H9 (cell line): ENCODE measurements at regions not wholly inside any gene's neighbourhood (a gene's known extent, or its start where the extent isn't known, plus 50 kb on each side); places are given as distances from the start of the nearest gene placed in this dataset.

ENCODE experiments used
- DNase-seq: peaks from one replicate; pipeline ENCODE4 v3.0.0-alpha.2; 2017
- H2AFZ ChIP-seq: one replicate; pipeline ENCODE4 v1.6.1; 2013; ENCODE audit warnings: mild to moderate bottlenecking, low read length, control low read depth, moderate library complexity
- H2AK5ac ChIP-seq: 2 replicates; pipeline ENCODE4 v1.6.1; 2013; ENCODE audit warnings: low read length, control low read depth, mixed read lengths; ENCODE audit not compliant: insufficient read length
- H2BK120ac ChIP-seq: one replicate; pipeline ENCODE4 v1.6.1; 2013; ENCODE audit warnings: low read depth, mild to moderate bottlenecking, low read length, control low read depth, inconsistent platforms; ENCODE audit not compliant: poor library complexity, severe bottlenecking
- H2BK12ac ChIP-seq: 2 replicates; pipeline ENCODE4 v1.6.1; 2013; ENCODE audit warnings: low read length, control low read depth, mixed read lengths, low read depth; ENCODE audit not compliant: insufficient read length
- H2BK15ac ChIP-seq: 2 replicates; pipeline ENCODE4 v1.6.1; 2013; ENCODE audit warnings: low read depth, low read length, control low read depth
- H2BK20ac ChIP-seq: one replicate; pipeline ENCODE4 v1.6.1; 2013; ENCODE audit warnings: low read depth, mild to moderate bottlenecking, low read length, control low read depth, inconsistent platforms; ENCODE audit not compliant: poor library complexity, severe bottlenecking
- H2BK5ac ChIP-seq: 2 replicates; pipeline ENCODE4 v1.6.1; 2013; ENCODE audit warnings: low read length, control low read depth, mixed read lengths; ENCODE audit not compliant: insufficient read length
- H3K14ac ChIP-seq: 2 replicates; pipeline ENCODE4 v1.6.1; 2013; ENCODE audit warnings: low read length, control low read depth; ENCODE audit not compliant: insufficient read depth
- H3K18ac ChIP-seq: 2 replicates; pipeline ENCODE4 v1.6.1; 2013; ENCODE audit warnings: low read depth, mild to moderate bottlenecking, mixed read lengths, low read length, control low read depth; ENCODE audit not compliant: insufficient read length
- H3K23ac ChIP-seq: 2 replicates; pipeline ENCODE4 v1.6.1; 2013; ENCODE audit warnings: low read length, control low read depth, mixed read lengths, low read depth; ENCODE audit not compliant: insufficient read length
- H3K23me2 ChIP-seq: 2 replicates; pipeline ENCODE4 v1.6.1; 2013; ENCODE audit warnings: low read depth, mild to moderate bottlenecking, mixed read lengths, low read length, control low read depth; ENCODE audit not compliant: insufficient read length, poor library complexity, severe bottlenecking
- H3K27ac ChIP-seq: 2 replicates; pipeline ENCODE4 v1.5.1; 2013; ENCODE audit warnings: low read length, control low read depth, mixed read lengths, low read depth; ENCODE audit not compliant: insufficient read length
- H3K27me3 ChIP-seq: 2 replicates; pipeline ENCODE4 v1.6.1; 2013; ENCODE audit warnings: low read length, control low read depth, inconsistent platforms; ENCODE audit not compliant: insufficient read depth
- H3K4ac ChIP-seq: 2 replicates; pipeline ENCODE4 v1.6.1; 2013; ENCODE audit warnings: low read depth, mild to moderate bottlenecking, control low read depth, inconsistent platforms, low read length, moderate library complexity
- H3K4me1 ChIP-seq: 2 replicates; pipeline ENCODE4 v1.6.1; 2013; ENCODE audit warnings: low read length, control low read depth, inconsistent platforms; ENCODE audit not compliant: insufficient read depth
- H3K4me2 ChIP-seq: 2 replicates; pipeline ENCODE4 v1.6.1; 2013; ENCODE audit warnings: low read length, control low read depth, mixed read lengths; ENCODE audit not compliant: insufficient read length, insufficient read depth
- H3K56ac ChIP-seq: 2 replicates; pipeline ENCODE4 v1.6.1; 2013; ENCODE audit warnings: low read depth, mild to moderate bottlenecking, mixed read lengths, low read length, control low read depth; ENCODE audit not compliant: insufficient read length
- H3K79me1 ChIP-seq: 2 replicates; pipeline ENCODE4 v1.6.1; 2013; ENCODE audit warnings: low read depth, mild to moderate bottlenecking, moderate library complexity, low read length, control low read depth, inconsistent platforms; ENCODE audit not compliant: insufficient read depth, poor library complexity, severe bottlenecking
- H3K79me2 ChIP-seq: 2 replicates; pipeline ENCODE4 v1.6.1; 2013; ENCODE audit warnings: low read length, control low read depth, inconsistent platforms; ENCODE audit not compliant: insufficient read depth
- H3K9ac ChIP-seq: 2 replicates; pipeline ENCODE4 v1.6.1; 2013; ENCODE audit warnings: low read length, control low read depth, mixed read lengths; ENCODE audit not compliant: insufficient read length; ENCODE audit errors: extremely low read depth
- H3K9me3 ChIP-seq: one replicate; pipeline ENCODE4 v1.6.1; 2013; ENCODE audit warnings: low read depth, low read length, inconsistent platforms; ENCODE audit not compliant: control insufficient read depth
- H3T11ph ChIP-seq: one replicate; pipeline ENCODE4 v1.6.1; 2013; ENCODE audit warnings: mild to moderate bottlenecking, low read length, control low read depth, inconsistent platforms
- H4K20me1 ChIP-seq: one replicate; pipeline ENCODE4 v1.6.1; 2013; ENCODE audit not compliant: control insufficient read depth, insufficient read length, insufficient read depth
- H4K5ac ChIP-seq: 2 replicates; pipeline ENCODE4 v1.6.1; 2013; ENCODE audit warnings: low read depth, mild to moderate bottlenecking, mixed read lengths, low read length, control low read depth; ENCODE audit not compliant: insufficient read length
- H4K8ac ChIP-seq: replicated peaks from 2 replicates; pipeline ENCODE4 v1.6.1; 2013; ENCODE audit warnings: low read length, control low read depth, mixed read lengths, low read depth; ENCODE audit not compliant: insufficient read length
- H4K91ac ChIP-seq: 2 replicates; pipeline ENCODE4 v1.6.1; 2013; ENCODE audit warnings: low read depth, mild to moderate bottlenecking, moderate library complexity, mixed read lengths, low read length, control low read depth; ENCODE audit not compliant: insufficient read length
- H3K27ac Mint-ChIP-seq, 3 experiments: 2 replicates in 2 of 3; 3 replicates in 1 of 3; pipeline ENCODE4 v1.8.0; 2020 to 2021; ENCODE audit warnings: mixed read lengths in 3 of 3, mild to moderate bottlenecking in 1 of 3, moderate library complexity in 1 of 3
- H3K27me3 Mint-ChIP-seq: 2 replicates; pipeline ENCODE4 v1.8.0; 2021; ENCODE audit warnings: low read depth, mild to moderate bottlenecking, moderate library complexity, mixed read lengths
- H3K36me3 Mint-ChIP-seq, 3 experiments: 2 replicates in 2 of 3; 3 replicates in 1 of 3; pipeline ENCODE4 v1.8.0; 2020 to 2021; ENCODE audit warnings: low read depth in 3 of 3, mixed read lengths in 3 of 3; ENCODE audit not compliant: insufficient read depth in 1 of 3
- H3K4me1 Mint-ChIP-seq, 2 experiments: 2 replicates each; pipeline ENCODE4 v1.8.0; 2020; ENCODE audit warnings: mixed read lengths in 2 of 2
- H3K4me3 Mint-ChIP-seq, 2 experiments: 2 replicates in 1 of 2; 3 replicates in 1 of 2; pipeline ENCODE4 v1.8.0; 2020 to 2021; ENCODE audit warnings: mild to moderate bottlenecking in 2 of 2, mixed read lengths in 2 of 2, moderate library complexity in 1 of 2
- H3K9me3 Mint-ChIP-seq, 2 experiments: 2 replicates in 1 of 2; 3 replicates in 1 of 2; pipeline ENCODE4 v1.8.0; 2020; ENCODE audit warnings: mild to moderate bottlenecking in 2 of 2, mixed read lengths in 2 of 2, moderate library complexity in 1 of 2
- CTCF ChIP-seq: fragments of 200-600 bp; sonication (generic); conservative IDR thresholded peaks from 3 replicates; pipeline ENCODE4 v1.8.0; 2021; ENCODE audit warnings: antibody characterized with exemption, mild to moderate bottlenecking
- WGBS: extraction: QIAGEN DNeasy Blood & Tissue Kit; methylation state at CpG from one replicate; pipeline ENCODE4 v1.1.7; 2013; ENCODE audit warnings: missing lambda C conversion rate, low lambda C conversion rate, mixed read lengths; ENCODE audit not compliant: insufficient read length; ENCODE audit errors: extremely low coverage; 5-methylcytosine and 5-hydroxymethylcytosine counted together

- Mint-ChIP-seq H3K4me1 (no peaks in the 10 kb centered on the region), H3K27ac (no peak overlapping the region), H3K4me3 (no peak overlapping the region), H3K27me3 (no peaks in the 10 kb centered on the region), H3K36me3 (peaks cover 0 to 10% (median 7%) of the 10 kb centered on the region in 3 experiments; a peak in 4 of 7 replicates), H3K9me3 (peaks cover 6 to 14% of the 10 kb centered on the region in 2 experiments)
- H3K79me1 ChIP-seq = no peaks in the 10 kb centered on the region
- no peak overlapping the region for H3T11ph ChIP-seq
- H3K23me2 ChIP-seq = no peaks in the 10 kb centered on the region
- no peak overlapping the region for H4K91ac ChIP-seq
- H3K9ac ChIP-seq = no peak overlapping the region
- H2BK12ac ChIP-seq = no peak overlapping the region
- no peaks in the 10 kb centered on the region for H3K27me3 ChIP-seq
- H3K14ac ChIP-seq = no peak overlapping the region
- no peaks in the 10 kb centered on the region for H3K4me1 ChIP-seq
- TF ChIP-seq CTCF = no peak
- no peak overlapping the region for H3K4ac ChIP-seq
- H2BK120ac ChIP-seq = no peak overlapping the region
- H4K5ac ChIP-seq = no peak overlapping the region
- no peak overlapping the region for H4K8ac ChIP-seq
- no peak for DNase-seq
- no peak overlapping the region for H2AK5ac ChIP-seq
- H2BK20ac ChIP-seq = no peak overlapping the region
- no peak overlapping the region for H2BK15ac ChIP-seq
- no peak overlapping the region for H3K27ac ChIP-seq
- H3K4me2 ChIP-seq = no peak overlapping the region
- no peak overlapping the region for H3K56ac ChIP-seq
- H3K18ac ChIP-seq = no peak overlapping the region
- no peak overlapping the region for H2BK5ac ChIP-seq
- no peaks in the 10 kb centered on the region for H3K79me2 ChIP-seq
- no peak overlapping the region for H2AFZ ChIP-seq
- WGBS = no CpG with 5 or more reads among the region's 1 CpG
- H4K20me1 ChIP-seq = no peaks in the 10 kb centered on the region
- H3K23ac ChIP-seq = no peak overlapping the region
- no peaks in the 10 kb centered on the region for H3K9me3 ChIP-seq
Observed at GRCh38 chrX:88437563-88437962, 309.5 kb upstream of the CPXCR1 start.
